ENCODE measurements at regions not wholly inside any gene's neighbourhood (a gene's known extent, or its start where the extent isn't known, plus 50 kb on each side); places are given as distances from the start of the nearest gene placed in this dataset.

- TF ChIP-seq CTCF (IDR thresholded peaks at IDR 0.05; ENCODE audit: low read depth, low read length) (no peak), POLR2A (IDR thresholded peaks at IDR 0.05; ENCODE audit: extremely low read depth, insufficient read length) (no peak)
- TF ChIP-seq, protein P1, sequence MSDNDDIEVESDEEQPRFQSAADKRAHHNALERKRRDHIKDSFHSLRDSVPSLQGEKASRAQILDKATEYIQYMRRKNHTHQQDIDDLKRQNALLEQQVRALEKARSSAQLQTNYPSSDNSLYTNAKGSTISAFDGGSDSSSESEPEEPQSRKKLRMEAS (IDR thresholded peaks at IDR 0.05; ENCODE audit: low read depth, low read length) = no peak
Measured at GRCh38 chr7:81180573-81180972, 261.7 kb upstream of the SEMA3C start.
